ENCODE measurements at regions not wholly inside any gene's neighbourhood (a gene's known extent, or its start where the extent isn't known, plus 50 kb on each side); places are given as distances from the start of the nearest gene placed in this dataset.
"Not testable (repeated sequence)": the region's sequence is repeated elsewhere in the genome, so short reads cannot be mapped to it uniquely, and the experiment has no call there.

- Histone ChIP-seq H3K27ac (ENCODE audit: low read depth, low read length) (no peak overlapping the region), H3K4me1 (ENCODE audit: control insufficient read depth in 2 of 2, insufficient read depth in 2 of 2, low read length in 2 of 2) (no peaks in the 10 kb centered on the region), H3K9me3 (ENCODE audit: control insufficient read depth in 2 of 3, low read length in 3 of 3) (no peaks in the 10 kb centered on the region), H3K36me3 (ENCODE audit: control insufficient read depth in 2 of 3, insufficient read depth in 3 of 3, low read length in 3 of 3) (no peaks in the 10 kb centered on the region), H3K4me3 (ENCODE audit: low read length) (no peak overlapping the region), H3K27me3 (ENCODE audit: control insufficient read depth in 2 of 2, insufficient read depth in 2 of 2, low read length in 2 of 2) (no peaks in the 10 kb centered on the region)
- Mint-ChIP-seq H3K36me3 (no peaks in the 10 kb centered on the region), H3K27ac (no peak overlapping the region), H3K27me3 (peaks cover 0 to 7% (median 1%) of the 10 kb centered on the region in 5 donors), H3K4me3 (no peak overlapping the region), H3K4me1 (no peaks in the 10 kb centered on the region), H3K9me3 (no peaks in the 10 kb centered on the region)
- ATAC-seq (no peak), DNase-seq (no peak)
- intact Hi-C loops (cut with micrococcal nuclease): no loop called here
- POLR2A ChIA-PET: no interaction called here
- CTCF ChIA-PET: no interaction called here
Observed at GRCh38 chr4:24364249-24364648, 220.1 kb downstream of the DHX15 start.

GRCh38 chr4:24363751-24364150, 220.6 kb downstream of the DHX15 start:
- no peaks in the 10 kb centered on the region for H3K36me3 Mint-ChIP-seq
- no peaks in the 10 kb centered on the region for H3K9me3 Mint-ChIP-seq
- H3K27me3 ChIP-seq (ENCODE audit: control insufficient read depth in 2 of 2, insufficient read depth in 2 of 2, low read length in 2 of 2): no peaks in the 10 kb centered on the region
- intact Hi-C loops (cut with micrococcal nuclease): no loop called here
- H3K4me3 ChIP-seq (ENCODE audit: low read length): no peak overlapping the region
- no peak overlapping the region for H3K4me3 Mint-ChIP-seq
- CTCF ChIA-PET: no interaction called here
- no peaks in the 10 kb centered on the region for H3K4me1 Mint-ChIP-seq
- peaks cover 0 to 7% (median 1%) of the 10 kb centered on the region in 5 donors for H3K27me3 Mint-ChIP-seq
- H3K27ac ChIP-seq (ENCODE audit: low read depth, low read length): no peak overlapping the region
- no peaks in the 10 kb centered on the region for H3K36me3 ChIP-seq (ENCODE audit: control insufficient read depth in 2 of 3, insufficient read depth in 3 of 3, low read length in 3 of 3)
- POLR2A ChIA-PET: no interaction called here
- no peaks in the 10 kb centered on the region for H3K9me3 ChIP-seq (ENCODE audit: control insufficient read depth in 2 of 3, low read length in 3 of 3)
- no peak overlapping the region for H3K27ac Mint-ChIP-seq
- ATAC-seq: no peak
- no peaks in the 10 kb centered on the region for H3K4me1 ChIP-seq (ENCODE audit: control insufficient read depth in 2 of 2, insufficient read depth in 2 of 2, low read length in 2 of 2)
- no peak for DNase-seq

GRCh38 chr4:24352112-24352511, 232.2 kb downstream of the DHX15 start:
- CTCF ChIA-PET: no interaction called here

GRCh38 chr4:24349168-24349996, 235.0 kb downstream of the DHX15 start:
- Mint-ChIP-seq H3K9me3 (peaks cover 0 to 11% (median 0%) of the 10 kb centered on the region in 11 donors), H3K27me3 (peaks cover 0 to 15% (median 8%) of the 10 kb centered on the region in 5 donors)
- H3K4me1 ChIP-seq (ENCODE audit: control insufficient read depth in 2 of 2, insufficient read depth in 2 of 2, low read length in 2 of 2); H3K27ac Mint-ChIP-seq; H3K36me3 ChIP-seq (ENCODE audit: control insufficient read depth in 2 of 3, insufficient read depth in 3 of 3, low read length in 3 of 3); H3K4me1 Mint-ChIP-seq; intact Hi-C loops (cut with micrococcal nuclease); POLR2A ChIA-PET; DNase-seq; ATAC-seq; CTCF ChIA-PET; H3K4me3 Mint-ChIP-seq; H3K4me3 ChIP-seq (ENCODE audit: low read length); H3K9me3 ChIP-seq (ENCODE audit: control insufficient read depth in 2 of 3, low read length in 3 of 3); H3K27me3 ChIP-seq (ENCODE audit: control insufficient read depth in 2 of 2, insufficient read depth in 2 of 2, low read length in 2 of 2); H3K36me3 Mint-ChIP-seq; H3K27ac ChIP-seq (ENCODE audit: low read depth, low read length): not testable (repeated sequence)

More at GRCh38 chr4:24352112-24352511, 232.2 kb downstream of the DHX15 start:
- Mint-ChIP-seq H3K27ac (no peak overlapping the region), H3K4me3 (no peak overlapping the region), H3K27me3 (peaks cover 0 to 18% (median 8%) of the 10 kb centered on the region in 5 donors), H3K9me3 (peaks cover 0 to 7% (median 2%) of the 10 kb centered on the region in 11 donors), H3K4me1 (no peaks in the 10 kb centered on the region), H3K36me3 (no peaks in the 10 kb centered on the region)
- H3K9me3 ChIP-seq (ENCODE audit: control insufficient read depth in 2 of 3, low read length in 3 of 3): no peaks in the 10 kb centered on the region
- no peak for ATAC-seq
- no peaks in the 10 kb centered on the region for H3K36me3 ChIP-seq (ENCODE audit: control insufficient read depth in 2 of 3, insufficient read depth in 3 of 3, low read length in 3 of 3)
- intact Hi-C loops (cut with micrococcal nuclease): no loop called here
- no peak for DNase-seq
- no peaks in the 10 kb centered on the region for H3K27me3 ChIP-seq (ENCODE audit: control insufficient read depth in 2 of 2, insufficient read depth in 2 of 2, low read length in 2 of 2)
- no peak overlapping the region for H3K27ac ChIP-seq (ENCODE audit: low read depth, low read length)
- H3K4me3 ChIP-seq (ENCODE audit: low read length): no peak overlapping the region
- POLR2A ChIA-PET: no interaction called here
- H3K4me1 ChIP-seq (ENCODE audit: control insufficient read depth in 2 of 2, insufficient read depth in 2 of 2, low read length in 2 of 2): no peaks in the 10 kb centered on the region

DNA sequence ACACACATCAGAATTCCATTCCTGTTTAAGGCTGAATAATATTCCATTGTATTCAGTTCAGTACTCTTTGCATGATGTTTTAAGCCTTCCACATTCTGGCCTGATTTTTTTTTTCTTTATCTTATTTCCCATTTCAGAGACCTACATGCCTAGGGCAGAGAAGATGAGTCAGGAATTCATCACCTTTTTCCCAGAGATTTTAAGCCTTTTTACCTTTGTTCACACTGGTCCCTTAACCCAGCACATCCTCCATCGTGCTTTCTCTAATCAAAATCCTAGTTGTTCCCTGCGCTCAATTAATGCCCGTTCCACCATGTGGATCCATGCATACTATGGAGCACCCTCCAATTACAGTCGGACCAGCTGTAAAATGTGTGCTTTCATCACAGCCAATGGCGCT, 245.1 kb downstream of the DHX15 start:
- Histone ChIP-seq H3K27ac (ENCODE audit: low read depth, low read length) (no peak overlapping the region), H3K4me1 (ENCODE audit: control insufficient read depth in 2 of 2, insufficient read depth in 2 of 2, low read length in 2 of 2) (no peaks in the 10 kb centered on the region), H3K9me3 (ENCODE audit: control insufficient read depth in 2 of 3, low read length in 3 of 3) (no peaks in the 10 kb centered on the region), H3K27me3 (ENCODE audit: control insufficient read depth in 2 of 2, insufficient read depth in 2 of 2, low read length in 2 of 2) (no peaks in the 10 kb centered on the region), H3K36me3 (ENCODE audit: control insufficient read depth in 2 of 3, insufficient read depth in 3 of 3, low read length in 3 of 3) (no peaks in the 10 kb centered on the region), H3K4me3 (ENCODE audit: low read length) (no peak overlapping the region)
- H3K27me3 Mint-ChIP-seq: peaks cover 0 to 4% (median 0%) of the 10 kb centered on the region in 5 donors
- POLR2A ChIA-PET: no interaction called here
- H3K4me3 Mint-ChIP-seq: no peak overlapping the region
- no peaks in the 10 kb centered on the region for H3K36me3 Mint-ChIP-seq
- no peak for DNase-seq
- CTCF ChIA-PET: interaction anchor here (0.6 kb wide), 1 partner anchor 78 kb away, joined by 3 read pairs; no protein-coding TSS in a partner anchor
- intact Hi-C loops (cut with micrococcal nuclease): no loop called here
- peaks cover 0 to 6% (median 2%) of the 10 kb centered on the region in 11 donors for H3K9me3 Mint-ChIP-seq
- H3K27ac Mint-ChIP-seq: no peak overlapping the region
- no peak for ATAC-seq
- no peaks in the 10 kb centered on the region for H3K4me1 Mint-ChIP-seq

DNA sequence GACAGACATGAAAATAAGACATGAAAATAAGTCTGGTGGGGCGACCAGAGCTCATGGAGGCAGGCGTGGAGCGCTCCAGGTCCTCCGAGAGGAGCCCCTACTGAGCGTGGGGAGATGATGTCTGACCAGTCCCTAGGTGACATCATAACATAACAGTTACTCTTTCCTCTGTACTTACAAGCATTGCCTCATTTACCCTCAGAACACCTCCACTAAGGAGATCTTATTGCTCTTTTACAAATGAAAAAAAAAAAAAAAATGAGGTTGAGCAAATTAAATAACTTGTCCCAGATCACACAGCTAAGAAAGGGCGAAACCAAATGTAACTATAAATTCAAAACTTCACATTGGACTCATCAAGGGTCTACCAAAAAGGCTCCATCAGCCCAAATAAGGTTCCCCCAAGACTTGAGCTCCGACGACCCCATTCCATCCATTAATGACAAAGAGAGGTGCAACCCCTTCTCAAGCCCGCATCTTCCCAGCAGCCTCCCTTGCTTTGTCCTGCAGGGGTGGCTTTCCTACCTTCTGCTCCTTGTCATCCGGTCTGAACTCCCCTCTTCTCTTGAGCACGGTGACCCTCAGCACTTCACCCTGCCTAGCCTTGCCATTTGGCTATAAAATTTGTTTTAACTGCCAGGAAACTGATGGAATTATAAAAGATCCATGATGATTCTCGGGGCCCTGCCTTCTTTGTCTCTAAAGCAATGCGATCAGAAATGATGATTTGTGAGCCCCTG, 246.7 kb downstream of the DHX15 start:
- Mint-ChIP-seq H3K27ac (no peak overlapping the region), H3K4me1 (no peaks in the 10 kb centered on the region), H3K36me3 (no peaks in the 10 kb centered on the region), H3K27me3 (peaks cover 0 to 4% (median 0%) of the 10 kb centered on the region in 5 donors), H3K4me3 (no peak overlapping the region), H3K9me3 (peaks cover 0 to 6% (median 2%) of the 10 kb centered on the region in 11 donors)
- no peaks in the 10 kb centered on the region for H3K4me1 ChIP-seq (ENCODE audit: control insufficient read depth in 2 of 2, insufficient read depth in 2 of 2, low read length in 2 of 2)
- intact Hi-C loops (cut with micrococcal nuclease): no loop called here
- DNase-seq: no peak
- ATAC-seq: no peak
- no peaks in the 10 kb centered on the region for H3K9me3 ChIP-seq (ENCODE audit: control insufficient read depth in 2 of 3, low read length in 3 of 3)
- ChIA-PET POLR2A (no interaction called here), CTCF (no interaction called here)
- no peaks in the 10 kb centered on the region for H3K27me3 ChIP-seq (ENCODE audit: control insufficient read depth in 2 of 2, insufficient read depth in 2 of 2, low read length in 2 of 2)
- no peak overlapping the region for H3K27ac ChIP-seq (ENCODE audit: low read depth, low read length)
- H3K36me3 ChIP-seq (ENCODE audit: control insufficient read depth in 2 of 3, insufficient read depth in 3 of 3, low read length in 3 of 3): no peaks in the 10 kb centered on the region
- H3K4me3 ChIP-seq (ENCODE audit: low read length): no peak overlapping the region

Measured in naive thymus-derived CD4-positive, alpha-beta T cell (primary cell).